GM23248 (cell line): ENCODE measurements at regions not wholly inside any gene's neighbourhood (a gene's known extent, or its start where the extent isn't known, plus 50 kb on each side); places are given as distances from the start of the nearest gene placed in this dataset.

Experiments used
- EZH2 ChIP-seq: fragments of 200-600 bp; sonication (generic); IDR thresholded peaks from 2 replicates; pipeline ENCODE4 v1.6.1; 2018; ENCODE audit warnings: antibody characterized with exemption, mild to moderate bottlenecking; ENCODE audit not compliant: insufficient read depth, poor library complexity, severe bottlenecking
- EZH2phosphoT487 ChIP-seq: fragments of 200-600 bp; sonication (generic); IDR thresholded peaks from 2 replicates; pipeline ENCODE4 v1.6.1; 2018; ENCODE audit warnings: antibody characterized with exemption, moderate library complexity, mild to moderate bottlenecking, low read depth; ENCODE audit not compliant: insufficient read depth

GRCh38 chr4:112086036-112086434 lies 59.2 kb upstream of the FAM241A start:
- no peak for TF ChIP-seq EZH2phosphoT487
- no peak for TF ChIP-seq EZH2
